Muscle of leg (tissue), 3 donors: ENCODE measurements at regions not wholly inside any gene's neighbourhood (a gene's known extent, or its start where the extent isn't known, plus 50 kb on each side); places are given as distances from the start of the nearest gene placed in this dataset.
A peak's percentile ranks its signal among the peaks of the same experiment; 100 is the strongest.

Experiments used
- DNase-seq: peaks from one replicate; pipeline ENCODE4 v3.0.0; 2013
- H3K27ac ChIP-seq: one replicate; pipeline ENCODE4 v1.5.1; 2013; ENCODE audit warnings: mild to moderate bottlenecking, low read length, control low read depth
- H3K27me3 ChIP-seq: one replicate; pipeline ENCODE4 v1.6.1; 2013; ENCODE audit warnings: low read length; ENCODE audit not compliant: control insufficient read depth, insufficient read depth
- H3K36me3 ChIP-seq: one replicate; pipeline ENCODE4 v1.6.1; 2013; ENCODE audit warnings: low read length; ENCODE audit not compliant: control insufficient read depth, insufficient read depth
- H3K4me1 ChIP-seq: one replicate; pipeline ENCODE4 v1.6.1; 2013; ENCODE audit warnings: low read length; ENCODE audit not compliant: control insufficient read depth, insufficient read depth
- H3K4me3 ChIP-seq: one replicate; pipeline ENCODE4 v1.5.1; 2013; ENCODE audit warnings: low read length, control low read depth
- H3K9me3 ChIP-seq: replicated peaks from 2 replicates; pipeline ENCODE4 v1.6.1; 2013; ENCODE audit warnings: low read depth, low read length; ENCODE audit not compliant: control insufficient read depth
- WGBS: methylation state at CpG from one replicate; pipeline ENCODE4 v1.1.5; 2013; ENCODE audit warnings: missing lambda C conversion rate; ENCODE audit not compliant: insufficient coverage; 5-methylcytosine and 5-hydroxymethylcytosine counted together

DNA sequence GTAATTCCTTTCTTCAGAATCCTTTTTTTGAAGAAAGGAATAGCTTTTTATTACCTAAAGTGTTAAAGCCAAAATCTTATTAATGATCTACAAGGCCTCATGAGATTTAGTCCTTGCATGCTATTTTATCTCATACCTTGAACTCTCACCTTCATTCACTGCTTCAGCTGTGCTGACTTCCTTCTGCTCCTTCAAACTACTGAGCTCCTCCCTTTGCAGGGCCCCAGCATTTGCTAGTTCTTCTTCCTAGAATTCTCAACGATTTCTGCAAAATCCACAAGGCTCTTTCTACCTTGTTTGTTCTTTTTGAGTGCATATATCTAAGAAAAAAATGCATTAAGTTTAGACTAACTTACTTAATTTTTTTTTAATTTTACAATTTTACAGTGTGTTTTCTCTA lies 619.5 kb downstream of the EPHA5 start:
- Histone ChIP-seq H3K27ac (no peak overlapping the region), H3K4me3 (no peak overlapping the region), H3K27me3 (no peaks in the 10 kb centered on the region), H3K4me1 (no peaks in the 10 kb centered on the region), H3K36me3 (no peaks in the 10 kb centered on the region), H3K9me3 (no peaks in the 10 kb centered on the region)
- no peak for DNase-seq
- WGBS = no CpG with 5 or more reads among the region's 1 CpG

DNA sequence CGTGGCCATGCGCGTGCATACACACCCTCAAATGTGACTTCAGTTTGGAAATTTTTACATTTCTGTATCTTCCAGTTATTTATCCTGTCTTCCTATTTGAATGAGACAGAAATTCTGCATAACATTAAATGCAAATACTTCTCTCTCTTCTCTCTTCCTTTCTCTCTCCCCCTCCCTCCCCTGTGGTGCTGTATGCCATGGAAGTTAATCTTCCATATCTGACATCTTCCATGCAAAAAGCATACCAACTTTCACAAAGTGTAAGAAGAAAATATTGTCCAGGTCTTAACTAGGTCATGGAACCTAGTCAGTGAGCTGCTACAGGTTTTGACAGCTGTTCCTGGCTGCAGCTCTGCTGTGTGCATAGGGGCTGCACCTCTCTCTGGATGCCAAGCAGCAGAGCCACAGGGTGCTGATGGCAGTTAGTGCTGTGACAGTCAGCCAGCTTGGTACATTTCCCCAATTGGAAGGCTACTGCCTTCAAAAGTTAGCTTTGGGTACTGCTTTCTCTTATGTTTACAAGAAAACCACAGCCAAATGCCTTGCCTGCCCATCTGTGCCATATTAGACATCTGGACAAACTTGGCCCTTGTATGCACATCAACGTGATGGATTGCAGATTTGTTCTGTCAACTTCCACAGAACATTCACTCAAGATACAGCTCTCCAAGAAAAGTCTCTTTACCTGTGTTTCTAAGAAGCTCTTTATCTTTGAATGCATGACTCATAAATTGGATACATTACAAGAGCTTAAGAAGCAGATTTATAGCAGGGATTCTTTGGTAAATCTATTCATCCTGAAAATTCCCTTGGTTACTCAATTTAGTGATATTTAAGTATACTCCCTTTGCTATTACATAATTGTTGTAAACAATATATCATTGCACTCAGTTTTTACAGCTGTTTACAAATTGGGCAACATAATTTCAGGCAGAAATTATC lies 623.8 kb downstream of the EPHA5 start:
- DNase-seq = peak; percentile 9
- 14% methylated on average over 1 of the region's 4 CpGs for WGBS
- no peaks in the 10 kb centered on the region for H3K36me3 ChIP-seq
- no peaks in the 10 kb centered on the region for H3K27me3 ChIP-seq
- H3K4me3 ChIP-seq = no peak overlapping the region
- no peaks in the 10 kb centered on the region for H3K4me1 ChIP-seq
- H3K27ac ChIP-seq = no peak overlapping the region
- no peaks in the 10 kb centered on the region for H3K9me3 ChIP-seq

DNA sequence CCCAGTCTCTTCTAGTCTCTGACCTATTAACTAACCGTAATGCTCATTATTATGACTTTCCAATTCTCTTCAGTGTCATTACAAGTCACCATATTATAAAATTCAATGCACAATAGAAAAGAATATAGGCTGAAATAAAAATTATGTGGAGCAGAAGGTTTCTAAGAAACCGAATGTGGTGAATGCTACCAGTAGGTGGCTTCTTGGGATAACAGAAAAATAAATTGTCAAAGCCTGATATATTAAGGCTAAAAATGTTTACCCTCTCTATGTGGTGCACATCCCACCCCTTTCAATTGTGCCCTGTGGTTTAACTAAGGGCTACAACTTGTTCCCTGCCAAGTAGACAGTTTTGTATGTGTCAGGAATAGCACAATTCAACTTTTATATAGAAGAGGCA lies 624.6 kb upstream of the TECRL start:
- WGBS = no CpG with 5 or more reads among the region's 2 CpGs
- Histone ChIP-seq H3K27ac (no peak overlapping the region), H3K36me3 (no peaks in the 10 kb centered on the region), H3K4me3 (no peak overlapping the region), H3K9me3 (no peaks in the 10 kb centered on the region), H3K4me1 (no peaks in the 10 kb centered on the region), H3K27me3 (no peaks in the 10 kb centered on the region)
- no peak for DNase-seq

DNA sequence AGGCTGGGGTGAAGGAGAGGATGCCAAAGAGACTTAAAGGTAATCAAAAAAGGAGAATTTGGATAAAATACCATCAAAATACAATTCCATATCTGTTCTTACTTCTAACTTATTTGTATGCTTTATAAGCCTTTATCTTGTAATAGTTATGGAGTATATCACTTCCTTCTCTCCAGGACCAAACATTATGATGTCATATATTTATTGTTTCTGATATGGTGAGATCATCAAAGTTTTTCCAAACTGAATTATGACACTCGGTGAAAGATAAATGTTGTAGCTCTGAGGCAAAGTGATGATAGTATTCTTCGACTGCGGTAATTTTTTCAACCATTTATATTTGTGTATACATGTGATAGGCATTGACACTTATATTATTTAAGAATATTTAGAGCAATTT lies 619.3 kb upstream of the TECRL start:
- Histone ChIP-seq H3K27me3 (no peaks in the 10 kb centered on the region), H3K4me1 (no peaks in the 10 kb centered on the region), H3K9me3 (no peaks in the 10 kb centered on the region), H3K4me3 (no peak overlapping the region), H3K27ac (no peak overlapping the region), H3K36me3 (no peaks in the 10 kb centered on the region)
- whole genome bisulfite sequencing = no CpG with 5 or more reads among the region's 3 CpGs
- no peak for DNase-seq

DNA sequence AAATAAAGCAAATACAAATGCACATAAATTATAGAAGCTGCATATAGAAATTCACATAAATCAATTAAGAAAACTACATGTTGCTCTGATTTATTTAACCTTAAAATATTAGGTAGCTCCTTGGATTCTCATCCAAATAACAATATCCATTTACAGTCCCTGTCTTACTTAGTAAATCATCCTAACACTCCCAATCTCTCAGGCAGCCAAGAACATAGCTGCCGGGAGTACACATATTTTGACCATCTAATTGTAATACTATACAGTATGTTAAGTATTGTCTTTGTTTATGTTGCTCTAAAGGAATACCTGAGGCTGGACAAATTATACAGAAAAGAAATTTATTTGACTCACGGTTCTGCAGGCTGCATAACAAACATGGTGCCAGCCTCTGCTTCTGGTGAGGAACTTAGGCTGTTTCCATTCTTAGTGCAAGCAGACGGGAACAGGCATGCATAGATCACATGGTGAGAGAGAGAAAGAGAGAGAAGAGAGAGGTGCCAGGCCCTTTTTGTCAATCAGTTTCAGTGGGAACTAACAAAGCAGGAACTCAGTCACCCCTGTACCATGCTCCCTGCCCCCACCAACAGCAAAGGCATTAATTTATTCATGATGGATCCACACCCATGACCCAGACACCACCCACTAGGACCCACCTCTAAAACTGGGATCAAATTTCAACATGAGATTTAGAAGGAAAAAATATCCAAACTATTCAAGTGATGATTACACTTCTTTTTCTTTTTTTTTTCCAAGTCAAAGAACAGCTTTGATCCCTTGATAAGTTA lies 614.8 kb upstream of the TECRL start:
- Histone ChIP-seq H3K4me3 (no peak overlapping the region), H3K27ac (no peak overlapping the region), H3K9me3 (no peaks in the 10 kb centered on the region), H3K27me3 (no peaks in the 10 kb centered on the region), H3K36me3 (no peaks in the 10 kb centered on the region), H3K4me1 (no peaks in the 10 kb centered on the region)
- 40% methylated on average over 1 of the region's 3 CpGs for WGBS
- DNase-seq = no peak

DNA sequence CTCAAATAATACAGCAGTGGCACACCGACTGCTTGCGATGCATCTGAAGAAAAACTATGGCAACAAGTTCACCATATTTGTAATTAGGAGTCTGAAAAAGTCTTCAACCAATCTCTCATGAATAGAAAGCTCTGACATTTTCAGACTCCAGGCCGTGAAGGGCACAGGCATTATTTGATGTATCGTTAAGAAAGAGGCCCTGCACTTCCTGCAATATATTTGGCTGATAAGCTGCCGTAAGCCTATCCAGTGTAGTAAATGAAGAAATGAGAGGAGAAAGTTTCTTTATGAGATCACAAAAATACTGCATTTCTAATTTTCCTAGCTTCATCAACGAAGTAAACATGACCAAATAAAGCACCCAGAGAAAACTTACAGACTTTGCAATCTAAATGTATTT lies 613.8 kb upstream of the TECRL start:
- Histone ChIP-seq H3K36me3 (no peaks in the 10 kb centered on the region), H3K4me3 (no peak overlapping the region), H3K4me1 (no peaks in the 10 kb centered on the region), H3K27ac (no peak overlapping the region), H3K9me3 (no peaks in the 10 kb centered on the region), H3K27me3 (no peaks in the 10 kb centered on the region)
- no CpG with 5 or more reads among the region's 6 CpGs for WGBS
- DNase-seq = no peak

DNA sequence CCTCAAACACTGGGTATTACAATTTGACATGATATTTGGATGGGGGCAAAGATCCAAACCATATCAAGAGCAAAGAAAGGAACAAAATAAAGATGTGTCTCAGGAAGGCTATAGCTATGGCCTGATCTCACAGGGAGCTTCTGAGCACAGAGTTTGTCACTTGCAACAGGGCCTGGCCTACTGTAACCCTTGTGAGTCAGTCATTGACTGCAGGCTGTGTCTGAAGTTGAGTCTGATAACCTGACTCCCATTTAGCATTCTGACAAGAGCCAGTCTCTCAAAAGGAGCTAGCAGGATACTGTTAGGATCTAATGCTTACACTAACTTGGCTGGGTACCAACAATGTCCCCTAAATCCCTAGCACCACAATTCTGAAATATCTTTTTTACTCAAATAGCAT lies 612.5 kb upstream of the TECRL start:
- Histone ChIP-seq H3K27me3 (no peaks in the 10 kb centered on the region), H3K4me3 (no peak overlapping the region), H3K9me3 (no peaks in the 10 kb centered on the region), H3K27ac (no peak overlapping the region), H3K4me1 (no peaks in the 10 kb centered on the region), H3K36me3 (no peaks in the 10 kb centered on the region)
- DNase-seq = no peak

DNA sequence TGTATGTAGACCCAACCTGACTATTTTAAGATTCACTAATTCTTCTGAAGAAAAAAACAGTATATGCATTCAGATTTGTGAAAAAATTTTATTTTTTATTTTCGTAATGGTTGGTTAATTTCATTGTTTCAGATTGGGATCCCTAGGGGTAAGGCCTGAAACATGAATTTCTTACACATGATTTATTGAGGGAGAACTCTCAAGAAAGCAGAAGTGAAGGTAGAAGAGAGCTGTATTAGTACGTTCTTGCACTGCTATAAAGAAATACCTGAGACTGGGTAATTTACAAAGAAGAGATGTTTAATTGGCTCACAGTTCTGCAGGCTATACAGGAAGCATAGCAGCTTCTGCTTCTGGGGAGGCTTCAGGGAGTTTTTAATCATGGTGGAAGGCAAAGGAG lies 611.9 kb upstream of the TECRL start:
- no peaks in the 10 kb centered on the region for H3K36me3 ChIP-seq
- no peaks in the 10 kb centered on the region for H3K4me1 ChIP-seq
- no peaks in the 10 kb centered on the region for H3K27me3 ChIP-seq
- H3K27ac ChIP-seq = no peak overlapping the region
- no peaks in the 10 kb centered on the region for H3K9me3 ChIP-seq
- WGBS = no CpG with 5 or more reads among the region's 2 CpGs
- DNase-seq = no peak
- no peak overlapping the region for H3K4me3 ChIP-seq

DNA sequence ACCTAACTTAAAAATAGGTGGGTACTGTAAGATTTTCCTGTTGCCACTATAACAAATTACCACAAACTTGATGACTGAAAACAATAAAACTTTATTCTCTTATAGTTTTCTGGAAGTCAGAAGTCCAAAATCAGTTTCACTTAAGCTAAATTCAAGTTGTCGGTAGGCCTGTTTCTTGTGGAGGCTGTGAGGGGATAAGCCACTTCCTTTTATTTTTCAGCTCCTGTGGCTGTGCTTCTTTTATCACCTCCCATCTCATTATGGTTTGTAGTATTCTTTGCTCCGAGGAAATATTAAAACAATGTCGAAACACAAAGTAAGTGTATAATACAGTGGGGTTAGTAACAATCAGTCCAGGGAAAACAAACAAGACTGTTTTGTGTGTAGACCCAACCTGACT lies 610.5 kb upstream of the TECRL start:
- Histone ChIP-seq H3K27me3 (no peaks in the 10 kb centered on the region), H3K27ac (no peak overlapping the region), H3K4me3 (no peak overlapping the region), H3K36me3 (no peaks in the 10 kb centered on the region), H3K4me1 (no peaks in the 10 kb centered on the region), H3K9me3 (no peaks in the 10 kb centered on the region)
- DNase-seq = no peak
- no CpG with 5 or more reads among the region's 3 CpGs for WGBS

DNA sequence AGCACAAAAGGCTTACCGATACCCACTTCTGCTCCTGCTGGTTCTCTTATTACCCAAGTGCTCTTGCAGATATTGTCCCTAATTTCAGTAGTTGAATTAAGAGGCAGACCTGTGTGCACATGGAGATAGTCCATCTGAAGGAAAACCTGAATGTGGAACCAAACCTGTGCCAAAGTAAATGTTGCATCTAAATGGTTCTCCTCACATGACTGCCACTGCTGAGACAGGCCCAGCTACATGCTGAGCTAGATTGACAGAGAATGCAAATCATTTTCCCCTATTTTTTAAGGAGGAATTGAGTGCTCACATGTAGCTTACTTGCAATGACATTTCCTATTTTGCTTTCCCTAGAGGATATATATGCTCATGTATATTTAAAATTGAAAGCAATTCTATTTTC lies 609.1 kb upstream of the TECRL start:
- 83% methylated on average over 1 of the region's 1 CpG for WGBS
- no peaks in the 10 kb centered on the region for H3K4me1 ChIP-seq
- no peaks in the 10 kb centered on the region for H3K27me3 ChIP-seq
- DNase-seq = no peak
- no peak overlapping the region for H3K27ac ChIP-seq
- no peaks in the 10 kb centered on the region for H3K9me3 ChIP-seq
- H3K36me3 ChIP-seq = no peaks in the 10 kb centered on the region
- H3K4me3 ChIP-seq = no peak overlapping the region
